Psoas muscle (tissue), 7 donors: ENCODE measurements at regions not wholly inside any gene's neighbourhood (a gene's known extent, or its start where the extent isn't known, plus 50 kb on each side); places are given as distances from the start of the nearest gene placed in this dataset.
"Not testable (repeated sequence)": the region's sequence is repeated elsewhere in the genome, so short reads cannot be mapped to it uniquely, and the experiment has no call there.

Experiments used
- ATAC-seq, 4 donors: fragments of 200-7000 bp; cut with Tn5 transposase; one replicate each; pipeline ENCODE4 v1.9.1; 2020; ENCODE audit warnings: moderate library complexity in 3 of 4, mild to moderate bottlenecking in 2 of 4
- DNase-seq, 2 donors: peaks; one replicate each; pipeline ENCODE4 v3.0.0-alpha.2; 2020
- H3K27ac ChIP-seq: fragments of 200-600 bp; one replicate; pipeline ENCODE4 v1.8.0; 2022
- H3K27me3 ChIP-seq, 3 donors: fragments of 200-600 bp in 1 of 3; one replicate each; pipeline versions ENCODE4 v1.6.1 to v1.8.0; 2013 to 2022; ENCODE audit warnings: low read length in 2 of 3, mild to moderate bottlenecking in 2 of 3, moderate library complexity in 1 of 3; ENCODE audit not compliant: insufficient read depth in 3 of 3
- H3K36me3 ChIP-seq, 2 donors: fragments of 200-600 bp in 1 of 2; one replicate each; pipeline versions ENCODE4 v1.6.1 to v1.8.0; 2013 to 2022; ENCODE audit warnings: low read depth in 1 of 2, mild to moderate bottlenecking in 1 of 2, moderate library complexity in 1 of 2; ENCODE audit not compliant: insufficient read depth in 1 of 2
- H3K4me1 ChIP-seq: fragments of 200-600 bp; one replicate; pipeline ENCODE4 v1.8.0; 2022
- H3K4me3 ChIP-seq: fragments of 200-600 bp; one replicate; pipeline ENCODE4 v1.8.0; 2022; ENCODE audit warnings: mild to moderate bottlenecking
- H3K9me3 ChIP-seq: fragments of 200-600 bp; one replicate; pipeline ENCODE4 v1.8.0; 2022
- WGBS, 3 donors: extraction: QIAGEN DNeasy Blood & Tissue Kit; methylation state at CpG; one replicate each; pipeline versions ENCODE4 v1.1.6 to v1.1.7; 2013; 5-methylcytosine and 5-hydroxymethylcytosine counted together
- intact Hi-C, 2 donors: fragments of 100-400 bp; cut with DNase I; formaldehyde crosslinking; loops; one replicate each; pipeline versions ENCODE4 v1.11.0 to v1.14.2; 2022
- TF ChIP-seq, protein P1 (sequence below): fragments of 200-600 bp; IDR thresholded peaks from one replicate; pipeline ENCODE4 v1.8.0; 2022; ENCODE audit warnings: antibody characterized with exemption
- donor health status: healthy with polysubstance abuse.
- donor health status: DM: no; HTN: no; CAD: no; lungs with moderate emphysema.
- donor health status: Bipolar disorder and iron deficiency.
- donor health status: healthy.
- donor health status: DM: yes; HTN: yes; CAD: no.
- donor health status: DM: no; HTN: no; CAD: no.
- donor health status: DM: yes; HTN: yes; CAD: no.

DNA sequence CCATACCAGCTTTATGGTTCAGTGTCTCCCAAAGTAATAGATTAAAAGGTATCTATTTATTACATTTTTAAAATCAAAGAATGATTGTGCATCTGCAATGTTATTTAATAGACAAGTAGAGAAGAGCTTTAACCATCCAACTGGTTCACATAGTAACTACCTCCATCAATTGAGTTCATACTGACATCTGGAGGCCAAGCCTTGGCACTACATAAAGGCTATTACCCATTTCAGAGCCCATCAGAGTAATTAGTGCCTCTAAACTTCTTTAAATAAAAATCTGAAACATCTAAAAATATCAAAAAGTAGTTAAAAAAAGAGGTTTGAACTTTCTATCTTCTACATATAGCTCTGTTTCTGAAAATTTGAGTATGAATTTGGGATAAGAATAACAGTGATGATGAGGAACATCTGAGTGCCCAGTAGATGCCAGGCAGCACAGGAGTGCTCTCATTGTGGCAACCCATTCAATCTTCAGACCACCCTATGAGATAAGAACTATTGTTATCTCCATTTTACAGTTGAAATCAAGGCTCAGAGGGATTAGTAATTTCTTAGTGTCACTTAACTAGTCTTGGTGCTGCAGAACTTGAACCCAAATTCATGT, 132.9 kb upstream of the DAAM1 start:
- intact Hi-C loops, result loop anchor here in 1 of 2 donors (2.0 to 10.0 kb wide), 2 partner anchors 421 to 555 kb away; partner anchors contain the start of gene DACT1

DNA sequence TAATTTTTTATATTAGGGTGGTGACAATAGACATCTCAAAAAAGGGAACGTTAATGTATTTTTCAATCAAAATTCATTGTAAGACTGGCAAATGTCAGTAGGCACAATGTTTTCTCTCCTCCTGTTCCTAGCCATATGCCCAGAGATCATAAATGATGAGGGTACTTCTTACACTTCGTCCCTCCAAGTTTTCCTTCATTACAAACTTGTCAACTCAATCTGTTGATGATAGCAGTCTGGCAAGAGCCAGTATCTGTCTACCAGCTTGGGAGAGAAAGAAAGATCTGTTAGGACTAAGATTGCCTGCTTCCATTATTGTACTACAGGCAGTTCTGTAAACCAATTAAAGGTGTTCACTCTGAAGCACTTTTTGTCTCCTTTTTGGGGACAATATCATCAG, 130.9 kb upstream of the DAAM1 start:
- Histone ChIP-seq H3K4me1 (no peaks in the 10 kb centered on the region), H3K27ac (no peak overlapping the region), H3K4me3 (no peak overlapping the region), H3K27me3 (no peaks in the 10 kb centered on the region), H3K36me3 (no peaks in the 10 kb centered on the region), H3K9me3 (peaks cover 2% of the 10 kb centered on the region)
- ATAC-seq (no peak), DNase-seq (no peak)
- 69 to 77% (median 74%) methylated on average over 2 of the region's 2 CpGs for WGBS, 3 donors
- TF ChIP-seq, protein P1, sequence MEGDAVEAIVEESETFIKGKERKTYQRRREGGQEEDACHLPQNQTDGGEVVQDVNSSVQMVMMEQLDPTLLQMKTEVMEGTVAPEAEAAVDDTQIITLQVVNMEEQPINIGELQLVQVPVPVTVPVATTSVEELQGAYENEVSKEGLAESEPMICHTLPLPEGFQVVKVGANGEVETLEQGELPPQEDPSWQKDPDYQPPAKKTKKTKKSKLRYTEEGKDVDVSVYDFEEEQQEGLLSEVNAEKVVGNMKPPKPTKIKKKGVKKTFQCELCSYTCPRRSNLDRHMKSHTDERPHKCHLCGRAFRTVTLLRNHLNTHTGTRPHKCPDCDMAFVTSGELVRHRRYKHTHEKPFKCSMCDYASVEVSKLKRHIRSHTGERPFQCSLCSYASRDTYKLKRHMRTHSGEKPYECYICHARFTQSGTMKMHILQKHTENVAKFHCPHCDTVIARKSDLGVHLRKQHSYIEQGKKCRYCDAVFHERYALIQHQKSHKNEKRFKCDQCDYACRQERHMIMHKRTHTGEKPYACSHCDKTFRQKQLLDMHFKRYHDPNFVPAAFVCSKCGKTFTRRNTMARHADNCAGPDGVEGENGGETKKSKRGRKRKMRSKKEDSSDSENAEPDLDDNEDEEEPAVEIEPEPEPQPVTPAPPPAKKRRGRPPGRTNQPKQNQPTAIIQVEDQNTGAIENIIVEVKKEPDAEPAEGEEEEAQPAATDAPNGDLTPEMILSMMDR, result no peak
- intact Hi-C loops, result loop anchor here in 1 of 2 donors (10.0 kb wide), 1 partner anchor 423 kb away; the partner anchor contains the start of gene DACT1

More for the DNA sequence above, 132.9 kb upstream of the DAAM1 start:
- Histone ChIP-seq H3K4me3 (no peak overlapping the region), H3K27me3 (no peaks in the 10 kb centered on the region), H3K4me1 (no peaks in the 10 kb centered on the region), H3K36me3 (no peaks in the 10 kb centered on the region), H3K9me3 (no peaks in the 10 kb centered on the region), H3K27ac (no peak overlapping the region)
- ATAC-seq, result peak in 3 of 4 donors; percentile 57 to 86 (median 79)
- TF ChIP-seq, protein P1, result peak; percentile 70
- DNase-seq, result no peak

DNA sequence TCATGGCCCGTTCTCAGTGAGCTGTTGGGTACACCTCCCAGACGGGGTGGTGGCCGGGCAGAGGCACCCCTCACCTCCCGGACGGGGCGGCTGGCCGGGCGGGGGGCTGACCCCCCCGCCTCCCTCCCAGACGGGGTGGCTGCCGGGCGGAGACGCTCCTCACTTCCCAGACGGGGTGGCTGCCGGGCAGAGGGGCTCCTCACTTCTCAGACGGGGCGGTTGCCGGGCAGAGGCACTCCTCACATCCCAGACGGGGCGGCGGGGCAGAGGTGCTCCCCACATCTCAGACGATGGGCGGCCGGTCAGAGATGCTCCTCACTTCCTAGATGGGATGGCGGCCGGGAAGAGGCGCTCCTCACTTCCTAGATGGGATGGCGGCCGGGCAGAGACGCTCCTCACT, 129.7 kb upstream of the DAAM1 start:
- not testable (repeated sequence) for H3K27ac ChIP-seq, H3K4me3 ChIP-seq, H3K27me3 ChIP-seq, DNase-seq, H3K4me1 ChIP-seq, H3K9me3 ChIP-seq, H3K36me3 ChIP-seq, ATAC-seq
- intact Hi-C loops, result loop anchor here in 1 of 2 donors (10.0 kb wide), 1 partner anchor 424 kb away; the partner anchor contains the start of gene DACT1
- 89 to 93% (median 91%) methylated on average over 20 to 23 of the region's 30 CpGs for WGBS, 3 donors

DNA sequence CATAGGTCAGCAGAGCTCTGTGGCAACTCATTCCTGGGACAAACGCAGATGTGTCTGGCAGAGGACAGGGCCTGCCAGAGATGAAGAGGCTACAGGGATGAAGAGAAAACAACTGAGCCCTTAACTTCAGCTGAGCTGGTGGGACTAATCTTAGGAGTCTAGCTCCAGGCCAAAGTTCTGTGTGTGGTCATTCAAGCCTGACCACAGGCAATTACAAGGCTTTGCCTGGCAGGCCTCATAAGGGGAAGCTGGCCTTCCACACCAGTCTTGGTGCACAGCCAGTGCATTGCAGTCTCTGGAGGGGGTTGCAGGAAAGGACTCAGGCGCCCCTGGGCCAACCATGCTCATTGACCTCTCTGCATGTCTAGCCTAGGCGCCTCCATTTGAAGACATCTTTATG, 127.6 kb upstream of the DAAM1 start:
- 63 to 72% (median 65%) methylated on average over 3 of the region's 3 CpGs for WGBS, 3 donors
- H3K27ac ChIP-seq, result no peak overlapping the region
- H3K27me3 ChIP-seq, result no peaks in the 10 kb centered on the region
- no peaks in the 10 kb centered on the region for H3K4me1 ChIP-seq
- H3K4me3 ChIP-seq, result no peak overlapping the region
- TF ChIP-seq, protein P1, result no peak
- peaks cover 7% of the 10 kb centered on the region for H3K9me3 ChIP-seq
- ATAC-seq, result no peak
- DNase-seq, result no peak
- H3K36me3 ChIP-seq, result no peaks in the 10 kb centered on the region
- intact Hi-C loops, result no loop called here

DNA sequence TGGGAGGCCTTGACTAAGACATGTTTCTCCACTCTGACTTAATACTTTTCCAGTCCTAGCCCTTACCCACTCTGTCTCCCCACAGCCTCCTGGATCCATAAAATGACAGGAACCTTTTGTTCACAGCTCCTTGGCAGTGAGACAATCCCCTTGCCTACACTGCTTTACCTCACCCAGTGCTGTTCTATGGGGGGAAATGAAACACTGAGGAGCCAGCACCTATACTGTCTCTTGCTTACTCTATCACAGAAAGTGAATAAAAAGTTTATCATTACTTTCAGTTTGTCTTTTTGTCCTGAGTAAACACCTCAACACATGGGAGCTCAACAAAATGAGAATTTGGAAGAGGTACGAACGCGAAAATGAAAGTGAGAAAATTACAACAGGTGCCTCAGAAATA, 127.2 kb upstream of the DAAM1 start:
- H3K4me1 ChIP-seq, result no peaks in the 10 kb centered on the region
- H3K27me3 ChIP-seq, result no peaks in the 10 kb centered on the region
- no peak overlapping the region for H3K27ac ChIP-seq
- intact Hi-C loops, result no loop called here
- 58 to 62% (median 61%) methylated on average over 3 of the region's 3 CpGs for WGBS, 3 donors
- ATAC-seq, result no peak
- peaks cover 7% of the 10 kb centered on the region for H3K9me3 ChIP-seq
- H3K4me3 ChIP-seq, result no peak overlapping the region
- TF ChIP-seq, protein P1, result no peak
- H3K36me3 ChIP-seq, result no peaks in the 10 kb centered on the region
- DNase-seq, result no peak
